Kidney (tissue), 13 donors: ENCODE measurements at regions not wholly inside any gene's neighbourhood (a gene's known extent, or its start where the extent isn't known, plus 50 kb on each side); places are given as distances from the start of the nearest gene placed in this dataset.
A peak's percentile ranks its signal among the peaks of the same experiment; 100 is the strongest.
"Not testable (repeated sequence)": the region's sequence is repeated elsewhere in the genome, so short reads cannot be mapped to it uniquely, and the experiment has no call there.

Source experiments
- DNase-seq, 5 donors: peaks; one replicate each; pipeline ENCODE4 v3.0.0-alpha.2; 2013 to 2020
- FAIRE-seq: peaks from 2 replicates; lab custom pipeline; 2012; peaks lifted over from hg19 to GRCh38; lab: Jason Lieb, UNC
- H3K27ac ChIP-seq, 2 donors: one replicate each; pipeline ENCODE4 v1.7.0; 2013; ENCODE audit warnings: low read depth in 2 of 2, low read length in 2 of 2, inconsistent platforms in 1 of 2
- H3K27me3 ChIP-seq: one replicate; pipeline ENCODE4 v1.7.1; 2013; ENCODE audit warnings: low read length, inconsistent platforms; ENCODE audit not compliant: control insufficient read depth, insufficient read depth
- H3K36me3 ChIP-seq, 3 donors: one replicate each; pipeline versions ENCODE4 v1.7.0 to v1.7.1; 2013; ENCODE audit warnings: low read length in 3 of 3, control low read depth in 1 of 3, inconsistent platforms in 1 of 3; ENCODE audit not compliant: insufficient read depth in 3 of 3, control insufficient read depth in 2 of 3
- H3K4me1 ChIP-seq, 3 donors: one replicate each; pipeline versions ENCODE4 v1.7.0 to v1.7.1; 2013; ENCODE audit warnings: low read length in 3 of 3, inconsistent platforms in 1 of 3, low read depth in 1 of 3; ENCODE audit not compliant: control insufficient read depth in 2 of 3, insufficient read depth in 2 of 3
- H3K4me3 ChIP-seq, 3 donors: one replicate each; pipeline versions ENCODE4 v1.7.0 to v1.8.1; 2013; ENCODE audit warnings: low read length in 3 of 3, control low read depth in 1 of 3, inconsistent platforms in 1 of 3
- H3K9ac ChIP-seq, 3 donors: one replicate each; pipeline versions ENCODE4 v1.7.0 to v1.7.1; 2013; ENCODE audit warnings: low read length in 3 of 3, control low read depth in 1 of 3, inconsistent platforms in 1 of 3
- H3K9me3 ChIP-seq, 3 donors: one replicate each; pipeline versions ENCODE4 v1.7.0 to v1.7.1; 2013; ENCODE audit warnings: low read length in 3 of 3, control low read depth in 1 of 3, inconsistent platforms in 1 of 3; ENCODE audit not compliant: control insufficient read depth in 2 of 3, insufficient read depth in 1 of 3
- intact Hi-C: fragments of 100-400 bp; cut with DNase I; formaldehyde crosslinking; loops from one replicate; pipeline ENCODE4 v1.11.1; 2022
- TF ChIP-seq, protein P1 (sequence below): IDR thresholded peaks from 3 replicates; pipeline ENCODE4 v1.5.1; 2012; ENCODE audit warnings: mild to moderate bottlenecking, moderate library complexity, borderline replicate concordance; ENCODE audit not compliant: insufficient read depth; ENCODE audit errors: extremely low read depth
- donor health status: control.
- donor health status: control.
- donor health status: control.
- donor health status: control.
- donor health status: control.
- donor health status: DM: yes; HTN: yes; CAD: no.
- donor health status: Normal renal cell carcinoma (clear cell type).

DNA sequence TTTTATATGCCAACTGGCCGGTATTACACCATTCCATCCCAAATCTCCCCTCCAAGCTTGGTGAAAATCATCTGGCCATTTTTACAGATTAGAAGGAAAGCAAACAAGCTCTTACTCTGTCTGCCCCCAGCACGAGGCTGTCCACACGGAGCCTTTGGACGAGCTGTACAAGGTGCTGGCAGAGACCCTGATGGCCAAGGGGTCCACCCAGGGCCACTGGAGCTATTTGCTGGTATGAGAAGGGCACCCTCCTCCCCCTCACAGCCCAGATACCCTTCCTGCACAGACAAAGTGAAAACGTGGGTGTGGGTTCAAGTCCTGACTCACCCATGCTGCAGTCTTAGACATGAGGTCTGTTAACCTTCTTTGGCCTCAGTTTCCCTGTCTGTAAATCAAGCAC lies 84.9 kb upstream of the DRD5 start:
- H3K4me1 ChIP-seq, H3K4me3 ChIP-seq, FAIRE-seq, intact Hi-C loops, H3K9ac ChIP-seq, H3K27ac ChIP-seq, DNase-seq, H3K27me3 ChIP-seq, H3K9me3 ChIP-seq, H3K36me3 ChIP-seq: not testable (repeated sequence)

DNA sequence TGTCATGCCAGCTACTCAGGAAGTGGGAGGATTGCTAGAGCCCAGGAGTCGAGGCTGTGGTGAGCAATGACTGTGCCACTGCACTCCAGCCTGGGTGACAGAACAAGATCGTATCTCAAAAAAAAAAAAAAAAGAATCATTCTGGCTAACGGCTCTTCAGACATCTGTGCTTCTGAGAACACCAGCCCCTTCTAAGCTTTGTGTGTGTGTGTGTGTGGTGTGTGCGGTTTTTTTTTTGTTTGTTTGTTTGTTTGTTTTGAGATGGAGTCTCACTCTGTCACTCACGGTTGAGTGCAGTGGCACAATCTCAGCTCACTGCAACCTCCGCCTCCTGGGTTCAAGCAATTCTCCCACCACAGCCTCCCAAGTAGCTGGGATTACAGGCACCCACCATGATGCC lies 79.4 kb upstream of the DRD5 start:
- H3K4me3 ChIP-seq, FAIRE-seq, H3K9ac ChIP-seq, DNase-seq, H3K27ac ChIP-seq, intact Hi-C loops, H3K9me3 ChIP-seq, H3K36me3 ChIP-seq, H3K4me1 ChIP-seq, H3K27me3 ChIP-seq: not testable (repeated sequence)

DNA sequence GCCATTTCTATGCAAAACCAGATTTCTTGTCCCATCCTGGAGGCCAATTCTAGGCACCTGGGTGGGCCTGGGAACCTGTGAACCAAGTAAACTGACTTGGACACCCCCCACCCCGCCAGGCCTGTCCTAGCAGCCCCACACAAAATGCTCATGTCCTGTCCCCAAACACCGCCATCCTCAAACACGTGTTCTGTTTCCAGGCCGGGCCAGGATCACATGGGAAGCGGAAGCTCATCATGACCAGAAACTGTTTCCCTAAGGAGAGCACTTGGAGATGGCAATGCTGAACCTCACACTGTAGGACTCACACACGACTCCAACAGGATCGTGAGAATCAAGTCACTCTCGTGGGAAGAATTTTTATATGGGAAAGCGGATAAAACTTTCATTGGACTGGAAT lies 78.7 kb upstream of the DRD5 start:
- H3K4me1 ChIP-seq, DNase-seq, H3K4me3 ChIP-seq, H3K27ac ChIP-seq, H3K36me3 ChIP-seq, H3K27me3 ChIP-seq, H3K9me3 ChIP-seq, FAIRE-seq, intact Hi-C loops, H3K9ac ChIP-seq: not testable (repeated sequence)

DNA sequence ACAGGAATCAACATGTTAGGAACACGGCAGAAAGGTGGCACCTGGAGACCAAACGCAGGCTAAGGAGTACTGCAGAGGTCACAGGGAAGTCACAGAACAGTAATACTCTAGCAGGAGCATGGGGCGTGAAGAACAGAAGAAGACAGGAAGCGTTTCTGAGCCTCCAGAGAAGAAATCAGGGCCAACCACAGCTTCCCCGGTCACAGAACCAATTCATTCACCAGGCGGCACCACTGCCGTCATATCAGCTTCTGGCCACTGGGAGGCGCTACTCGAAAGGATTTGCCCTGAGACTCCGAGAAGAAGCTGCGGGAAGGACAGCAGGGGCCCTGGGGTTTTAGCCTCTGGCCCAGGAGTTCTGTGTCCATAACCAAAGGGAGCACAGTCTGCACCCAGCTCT lies 78.0 kb upstream of the DRD5 start:
- no peak overlapping the region for H3K4me3 ChIP-seq
- H3K9ac ChIP-seq: no peak overlapping the region
- no peaks in the 10 kb centered on the region for H3K9me3 ChIP-seq
- intact Hi-C loops: no loop called here
- TF ChIP-seq, protein P1, sequence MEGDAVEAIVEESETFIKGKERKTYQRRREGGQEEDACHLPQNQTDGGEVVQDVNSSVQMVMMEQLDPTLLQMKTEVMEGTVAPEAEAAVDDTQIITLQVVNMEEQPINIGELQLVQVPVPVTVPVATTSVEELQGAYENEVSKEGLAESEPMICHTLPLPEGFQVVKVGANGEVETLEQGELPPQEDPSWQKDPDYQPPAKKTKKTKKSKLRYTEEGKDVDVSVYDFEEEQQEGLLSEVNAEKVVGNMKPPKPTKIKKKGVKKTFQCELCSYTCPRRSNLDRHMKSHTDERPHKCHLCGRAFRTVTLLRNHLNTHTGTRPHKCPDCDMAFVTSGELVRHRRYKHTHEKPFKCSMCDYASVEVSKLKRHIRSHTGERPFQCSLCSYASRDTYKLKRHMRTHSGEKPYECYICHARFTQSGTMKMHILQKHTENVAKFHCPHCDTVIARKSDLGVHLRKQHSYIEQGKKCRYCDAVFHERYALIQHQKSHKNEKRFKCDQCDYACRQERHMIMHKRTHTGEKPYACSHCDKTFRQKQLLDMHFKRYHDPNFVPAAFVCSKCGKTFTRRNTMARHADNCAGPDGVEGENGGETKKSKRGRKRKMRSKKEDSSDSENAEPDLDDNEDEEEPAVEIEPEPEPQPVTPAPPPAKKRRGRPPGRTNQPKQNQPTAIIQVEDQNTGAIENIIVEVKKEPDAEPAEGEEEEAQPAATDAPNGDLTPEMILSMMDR: peak; percentile 69
- no peaks in the 10 kb centered on the region for H3K4me1 ChIP-seq
- H3K27ac ChIP-seq: no peak overlapping the region
- no peaks in the 10 kb centered on the region for H3K27me3 ChIP-seq
- DNase-seq (peak in 4 of 5 donors; percentile 63 to 76 (median 68)), FAIRE-seq (no peak)
- no peaks in the 10 kb centered on the region for H3K36me3 ChIP-seq

DNA sequence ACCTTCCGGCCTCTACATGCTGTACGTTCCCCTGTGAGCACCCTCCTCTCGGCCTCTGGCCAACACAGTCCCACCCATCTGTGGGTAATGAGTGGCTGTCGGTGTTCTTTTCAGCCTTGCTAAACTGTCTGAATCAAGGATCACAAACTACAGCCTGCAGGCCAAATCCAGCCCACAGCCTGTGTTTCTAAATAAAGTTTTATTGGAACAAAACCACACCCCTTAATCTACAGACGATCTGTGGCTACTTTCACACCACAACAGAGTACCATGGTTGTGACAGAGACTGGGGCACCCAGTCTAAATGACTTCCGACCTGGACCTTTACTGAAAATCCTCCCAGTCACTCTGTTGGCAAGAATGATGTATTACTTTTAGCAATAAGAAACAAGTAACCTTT lies 77.3 kb upstream of the DRD5 start:
- FAIRE-seq, H3K27me3 ChIP-seq, intact Hi-C loops, H3K4me1 ChIP-seq, H3K4me3 ChIP-seq, H3K9ac ChIP-seq, H3K27ac ChIP-seq, H3K9me3 ChIP-seq, DNase-seq, H3K36me3 ChIP-seq: not testable (repeated sequence)
